ENCODE measurements at regions not wholly inside any gene's neighbourhood (a gene's known extent, or its start where the extent isn't known, plus 50 kb on each side); places are given as distances from the start of the nearest gene placed in this dataset.

DNA sequence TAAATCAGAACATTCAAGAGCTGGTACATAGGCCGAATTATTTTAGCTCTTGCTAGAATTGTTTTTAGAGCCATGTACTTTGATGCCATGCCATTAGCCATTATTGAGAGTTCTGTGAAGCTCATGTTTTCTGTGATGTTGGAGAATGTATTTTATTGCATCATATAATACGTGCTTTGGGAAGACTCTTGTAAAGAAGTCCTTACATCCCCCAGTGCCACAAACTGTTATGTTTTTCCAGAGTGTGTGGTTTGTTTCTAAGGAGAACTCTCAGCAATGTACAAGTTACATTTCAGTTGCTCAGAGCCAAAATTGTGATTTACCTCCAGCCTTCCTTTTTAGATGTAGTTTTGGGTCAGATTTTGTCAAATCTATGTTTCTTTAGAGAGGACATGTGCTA lies 148.6 kb downstream of the HAUS1 start:
- Histone ChIP-seq H3K4me3 (ENCODE audit: low read length) (no peak overlapping the region), H3K27me3 (ENCODE audit: control insufficient read depth, insufficient read depth, low read length) (no peaks in the 10 kb centered on the region), H3K9me3 (ENCODE audit: control insufficient read depth, low read depth, low read length) (no peaks in the 10 kb centered on the region), H3K27ac (ENCODE audit: low read length) (no peak overlapping the region), H3K4me1 (ENCODE audit: control insufficient read depth, low read depth, low read length) (peaks cover 9% of the 10 kb centered on the region), H3K36me3 (ENCODE audit: control insufficient read depth, low read depth, low read length) (no peaks in the 10 kb centered on the region), H3K9ac (ENCODE audit: low read length) (no peak overlapping the region)

DNA sequence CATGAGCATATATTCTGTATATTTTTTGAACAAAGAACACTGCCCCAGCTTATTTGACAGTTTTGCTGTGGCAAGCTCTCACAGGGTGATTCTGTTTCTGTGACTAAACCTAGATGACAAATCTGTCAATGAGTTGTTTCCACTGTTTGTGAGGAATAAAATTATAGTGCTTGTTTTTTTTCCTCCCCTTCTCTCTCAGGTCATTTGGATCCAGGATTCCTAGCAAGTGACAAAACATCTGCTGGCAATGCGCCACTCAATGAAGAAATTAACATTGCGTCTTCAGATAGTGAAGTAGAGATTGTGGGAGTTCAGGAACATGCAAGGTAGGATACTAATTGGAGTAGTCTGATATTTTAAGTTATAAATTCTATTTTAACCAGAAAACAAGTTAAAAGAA lies 149.3 kb downstream of the HAUS1 start:
- Histone ChIP-seq H3K4me3 (ENCODE audit: low read length) (no peak overlapping the region), H3K4me1 (ENCODE audit: control insufficient read depth, low read depth, low read length) (peaks cover 9% of the 10 kb centered on the region), H3K27ac (ENCODE audit: low read length) (no peak overlapping the region), H3K9ac (ENCODE audit: low read length) (no peak overlapping the region), H3K27me3 (ENCODE audit: control insufficient read depth, insufficient read depth, low read length) (no peaks in the 10 kb centered on the region), H3K36me3 (ENCODE audit: control insufficient read depth, low read depth, low read length) (no peaks in the 10 kb centered on the region), H3K9me3 (ENCODE audit: control insufficient read depth, low read depth, low read length) (no peaks in the 10 kb centered on the region)

GRCh38 chr18:46256078-46256477 lies 151.9 kb downstream of the HAUS1 start:
- H3K27ac ChIP-seq (ENCODE audit: low read length) = no peak overlapping the region
- no peaks in the 10 kb centered on the region for H3K9me3 ChIP-seq (ENCODE audit: control insufficient read depth, low read depth, low read length)
- H3K4me3 ChIP-seq (ENCODE audit: low read length) = no peak overlapping the region
- H3K36me3 ChIP-seq (ENCODE audit: control insufficient read depth, low read depth, low read length) = no peaks in the 10 kb centered on the region
- H3K4me1 ChIP-seq (ENCODE audit: control insufficient read depth, low read depth, low read length) = peaks cover 11% of the 10 kb centered on the region
- no peak overlapping the region for H3K9ac ChIP-seq (ENCODE audit: low read length)
- no peaks in the 10 kb centered on the region for H3K27me3 ChIP-seq (ENCODE audit: control insufficient read depth, insufficient read depth, low read length)

GRCh38 chr18:46257366-46257765 lies 153.2 kb downstream of the HAUS1 start:
- no peaks in the 10 kb centered on the region for H3K27me3 ChIP-seq (ENCODE audit: control insufficient read depth, insufficient read depth, low read length)
- peaks cover 24% of the 10 kb centered on the region for H3K4me1 ChIP-seq (ENCODE audit: control insufficient read depth, low read depth, low read length)
- no peak overlapping the region for H3K27ac ChIP-seq (ENCODE audit: low read length)
- no peak overlapping the region for H3K9ac ChIP-seq (ENCODE audit: low read length)
- no peaks in the 10 kb centered on the region for H3K9me3 ChIP-seq (ENCODE audit: control insufficient read depth, low read depth, low read length)
- no peaks in the 10 kb centered on the region for H3K36me3 ChIP-seq (ENCODE audit: control insufficient read depth, low read depth, low read length)
- no peak overlapping the region for H3K4me3 ChIP-seq (ENCODE audit: low read length)

GRCh38 chr18:46260016-46260878 lies 156.1 kb downstream of the HAUS1 start:
- H3K27ac ChIP-seq (ENCODE audit: low read length) = no peak overlapping the region
- H3K4me3 ChIP-seq (ENCODE audit: low read length) = no peak overlapping the region
- H3K27me3 ChIP-seq (ENCODE audit: control insufficient read depth, insufficient read depth, low read length) = no peaks in the 10 kb centered on the region
- no peaks in the 10 kb centered on the region for H3K36me3 ChIP-seq (ENCODE audit: control insufficient read depth, low read depth, low read length)
- H3K9me3 ChIP-seq (ENCODE audit: control insufficient read depth, low read depth, low read length) = no peaks in the 10 kb centered on the region
- no peak overlapping the region for H3K9ac ChIP-seq (ENCODE audit: low read length)
- H3K4me1 ChIP-seq (ENCODE audit: control insufficient read depth, low read depth, low read length) = peaks cover 51% of the 10 kb centered on the region

DNA sequence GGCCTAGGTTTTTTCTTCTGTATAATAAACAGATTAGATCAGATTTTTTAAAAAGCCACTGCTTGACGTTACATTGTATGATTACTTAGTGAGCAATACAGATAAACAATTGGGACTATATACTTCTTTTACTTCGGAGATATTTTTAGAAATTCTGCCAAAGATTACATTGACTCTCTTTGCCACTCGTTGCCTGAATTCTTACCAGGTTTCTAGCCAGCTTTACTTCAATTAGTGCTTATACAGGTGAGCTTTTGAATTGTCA lies 156.6 kb downstream of the HAUS1 start:
- Histone ChIP-seq H3K9ac (ENCODE audit: low read length) (no peak overlapping the region), H3K27me3 (ENCODE audit: control insufficient read depth, insufficient read depth, low read length) (no peaks in the 10 kb centered on the region), H3K27ac (ENCODE audit: low read length) (no peak overlapping the region), H3K36me3 (ENCODE audit: control insufficient read depth, low read depth, low read length) (no peaks in the 10 kb centered on the region), H3K4me1 (ENCODE audit: control insufficient read depth, low read depth, low read length) (peaks cover 57% of the 10 kb centered on the region), H3K4me3 (ENCODE audit: low read length) (no peak overlapping the region), H3K9me3 (ENCODE audit: control insufficient read depth, low read depth, low read length) (no peaks in the 10 kb centered on the region)

DNA sequence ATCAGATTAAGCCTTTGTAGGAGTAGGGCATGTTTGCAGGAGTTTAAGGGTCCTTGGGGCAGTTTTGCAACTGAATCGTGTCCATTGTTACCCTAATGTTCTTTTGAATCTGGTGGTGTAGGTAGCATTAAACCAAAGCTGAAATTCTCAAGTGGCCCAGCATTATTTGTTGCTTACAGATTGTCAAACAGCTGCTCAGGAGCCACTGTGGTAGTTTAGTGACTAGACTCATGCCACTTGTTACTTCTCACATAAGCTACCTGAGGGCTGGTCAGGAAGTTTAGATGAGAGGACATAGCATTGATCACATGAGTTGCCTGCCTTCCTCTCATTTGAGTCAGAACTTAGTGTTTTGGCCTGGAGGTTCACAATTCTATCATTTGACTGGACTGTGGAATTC lies 157.6 kb downstream of the HAUS1 start:
- Histone ChIP-seq H3K4me3 (ENCODE audit: low read length) (peak overlapping the region; percentile 8), H3K9ac (ENCODE audit: low read length) (no peak overlapping the region), H3K27me3 (ENCODE audit: control insufficient read depth, insufficient read depth, low read length) (no peaks in the 10 kb centered on the region), H3K36me3 (ENCODE audit: control insufficient read depth, low read depth, low read length) (no peaks in the 10 kb centered on the region), H3K9me3 (ENCODE audit: control insufficient read depth, low read depth, low read length) (no peaks in the 10 kb centered on the region), H3K4me1 (ENCODE audit: control insufficient read depth, low read depth, low read length) (peaks cover 59% of the 10 kb centered on the region), H3K27ac (ENCODE audit: low read length) (peak overlapping the region; percentile 10)

DNA sequence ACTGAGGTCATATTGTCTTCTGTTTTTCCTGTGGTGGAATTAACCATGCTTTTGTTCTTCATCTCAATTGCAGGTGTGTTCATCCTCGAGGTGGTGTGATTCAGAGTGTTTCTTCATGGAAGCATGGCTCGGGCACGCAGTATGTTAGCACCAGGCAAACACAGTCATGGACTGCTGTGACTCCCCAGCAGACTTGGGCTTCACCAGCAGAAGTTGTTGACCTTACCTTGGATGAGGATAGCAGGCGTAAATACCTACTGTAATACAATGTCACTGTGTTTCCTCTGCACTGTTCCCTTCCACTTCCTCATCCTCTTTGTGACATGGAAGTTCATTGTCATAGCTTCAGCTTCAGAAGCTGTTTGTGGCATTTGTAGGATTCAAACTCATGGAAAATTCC lies 158.7 kb downstream of the HAUS1 start:
- Histone ChIP-seq H3K36me3 (ENCODE audit: control insufficient read depth, low read depth, low read length) (no peaks in the 10 kb centered on the region), H3K4me3 (ENCODE audit: low read length) (no peak overlapping the region), H3K9me3 (ENCODE audit: control insufficient read depth, low read depth, low read length) (no peaks in the 10 kb centered on the region), H3K4me1 (ENCODE audit: control insufficient read depth, low read depth, low read length) (peaks cover 59% of the 10 kb centered on the region), H3K27me3 (ENCODE audit: control insufficient read depth, insufficient read depth, low read length) (no peaks in the 10 kb centered on the region), H3K9ac (ENCODE audit: low read length) (no peak overlapping the region), H3K27ac (ENCODE audit: low read length) (no peak overlapping the region)

GRCh38 chr18:46264255-46264654 lies 160.1 kb downstream of the HAUS1 start:
- Histone ChIP-seq H3K27ac (ENCODE audit: low read length) (peak overlapping the region; percentile 65), H3K4me1 (ENCODE audit: control insufficient read depth, low read depth, low read length) (peaks cover 59% of the 10 kb centered on the region), H3K36me3 (ENCODE audit: control insufficient read depth, low read depth, low read length) (no peaks in the 10 kb centered on the region), H3K27me3 (ENCODE audit: control insufficient read depth, insufficient read depth, low read length) (no peaks in the 10 kb centered on the region), H3K9ac (ENCODE audit: low read length) (peak overlapping the region; percentile 76), H3K9me3 (ENCODE audit: control insufficient read depth, low read depth, low read length) (no peaks in the 10 kb centered on the region), H3K4me3 (ENCODE audit: low read length) (no peak overlapping the region)

DNA sequence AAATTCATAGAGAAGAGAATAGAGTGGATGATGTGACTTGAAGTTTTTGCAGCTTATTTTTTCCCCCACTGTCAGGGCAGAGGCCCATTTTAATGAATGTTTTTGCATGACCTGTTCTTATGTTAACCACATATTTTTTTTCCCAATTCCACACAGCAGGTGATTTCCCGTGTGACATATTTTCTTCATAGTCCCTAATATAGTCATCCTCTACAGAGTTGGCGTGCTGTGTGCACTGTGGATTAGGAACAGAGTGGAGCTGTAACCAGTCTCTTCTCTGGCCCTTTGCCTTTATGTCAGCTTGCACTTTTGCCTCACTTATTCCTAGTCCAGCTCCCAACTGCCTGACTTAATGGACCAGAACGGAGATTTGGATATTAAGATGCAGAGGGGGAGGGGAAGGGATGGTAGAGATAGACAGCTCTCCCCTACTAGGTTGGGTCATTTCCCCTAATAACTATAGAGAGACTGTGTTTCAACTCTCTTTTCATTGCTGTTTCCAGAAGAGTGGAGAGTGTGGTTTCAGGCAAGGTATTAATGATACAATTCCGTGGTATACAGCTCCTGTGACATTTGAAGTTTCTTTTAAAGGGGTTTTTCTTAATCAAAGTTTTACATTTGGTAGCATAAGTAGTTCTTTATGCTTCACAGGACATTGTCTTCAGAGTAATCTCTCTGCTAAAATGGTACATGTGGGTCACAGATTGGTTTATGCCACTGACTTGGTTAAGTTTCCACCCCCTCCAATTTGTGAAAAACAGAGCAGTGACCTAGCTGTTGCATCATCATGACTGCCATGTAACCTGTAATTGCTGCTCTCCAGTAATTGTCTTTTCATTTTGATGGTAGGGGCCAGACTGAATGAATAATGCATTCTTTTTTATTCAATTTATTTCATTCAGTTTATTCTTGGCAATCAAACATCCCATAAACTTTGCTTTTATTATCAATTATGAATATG lies 161.3 kb downstream of the HAUS1 start:
- Histone ChIP-seq H3K9ac (ENCODE audit: low read length) (peak overlapping the region; percentile 76), H3K4me1 (ENCODE audit: control insufficient read depth, low read depth, low read length) (peaks cover 54% of the 10 kb centered on the region), H3K27me3 (ENCODE audit: control insufficient read depth, insufficient read depth, low read length) (no peaks in the 10 kb centered on the region), H3K9me3 (ENCODE audit: control insufficient read depth, low read depth, low read length) (no peaks in the 10 kb centered on the region), H3K36me3 (ENCODE audit: control insufficient read depth, low read depth, low read length) (no peaks in the 10 kb centered on the region), H3K4me3 (ENCODE audit: low read length) (no peak overlapping the region), H3K27ac (ENCODE audit: low read length) (peak overlapping the region; percentile 36)

- no peaks in the 10 kb centered on the region for H3K27me3 ChIP-seq (ENCODE audit: control insufficient read depth, insufficient read depth, low read length)
- H3K9ac ChIP-seq (ENCODE audit: low read length) = no peak overlapping the region
- H3K36me3 ChIP-seq (ENCODE audit: control insufficient read depth, low read depth, low read length) = no peaks in the 10 kb centered on the region
- peaks cover 44% of the 10 kb centered on the region for H3K4me1 ChIP-seq (ENCODE audit: control insufficient read depth, low read depth, low read length)
- H3K4me3 ChIP-seq (ENCODE audit: low read length) = no peak overlapping the region
- no peaks in the 10 kb centered on the region for H3K9me3 ChIP-seq (ENCODE audit: control insufficient read depth, low read depth, low read length)
- no peak overlapping the region for H3K27ac ChIP-seq (ENCODE audit: low read length)
These were observed 162.3 kb downstream of the HAUS1 start for GRCh38 chr18:46266473-46266872.
